Umbilical cord (tissue), 1 donor: ENCODE measurements at regions not wholly inside any gene's neighbourhood (a gene's known extent, or its start where the extent isn't known, plus 50 kb on each side); places are given as distances from the start of the nearest gene placed in this dataset.
"Not testable (repeated sequence)": the region's sequence is repeated elsewhere in the genome, so short reads cannot be mapped to it uniquely, and the experiment has no call there.

Experiments used
- DNase-seq: peaks from one replicate; pipeline ENCODE4 v3.0.0-alpha.2; 2015; ENCODE audit warnings: low spot score

GRCh38 chr5:17966640-17967402 lies 332.6 kb downstream of the TAF11L14 start:
- DNase-seq = no peak

GRCh38 chr5:17976404-17976803 lies 342.1 kb downstream of the TAF11L14 start:
- DNase-seq = no peak

- DNase-seq = no peak
Observed at GRCh38 chr5:17978954-17979353, 344.7 kb downstream of the TAF11L14 start.

- not testable (repeated sequence) for DNase-seq
Observed at GRCh38 chr5:17982626-17983025, 348.4 kb downstream of the TAF11L14 start.

GRCh38 chr5:17989036-17989435 lies 354.8 kb downstream of the TAF11L14 start:
- DNase-seq = no peak

GRCh38 chr5:17989567-17990563 lies 355.6 kb downstream of the TAF11L14 start:
- no peak for DNase-seq

- DNase-seq = no peak
Observed at GRCh38 chr5:17991775-17992174, 357.5 kb downstream of the TAF11L14 start.

GRCh38 chr5:17992291-17992690 lies 358.0 kb downstream of the TAF11L14 start:
- no peak for DNase-seq

- no peak for DNase-seq
Observed at GRCh38 chr5:17995997-17996396, 361.7 kb downstream of the TAF11L14 start.

GRCh38 chr5:17999858-18000257 lies 365.6 kb downstream of the TAF11L14 start:
- no peak for DNase-seq

- no peak for DNase-seq
Observed at GRCh38 chr5:18000744-18001143, 366.5 kb downstream of the TAF11L14 start.

- DNase-seq = no peak
Observed at GRCh38 chr5:18003312-18003711, 369.1 kb downstream of the TAF11L14 start.

GRCh38 chr5:18003784-18004183 lies 369.5 kb downstream of the TAF11L14 start:
- no peak for DNase-seq

- not testable (repeated sequence) for DNase-seq
Observed at GRCh38 chr5:18006235-18006634, 372.0 kb downstream of the TAF11L14 start.

GRCh38 chr5:18008940-18009339 lies 374.7 kb downstream of the TAF11L14 start:
- DNase-seq = no peak

- no peak for DNase-seq
Observed at GRCh38 chr5:18010053-18010452, 375.8 kb downstream of the TAF11L14 start.

GRCh38 chr5:18018472-18018871 lies 384.2 kb downstream of the TAF11L14 start:
- no peak for DNase-seq

GRCh38 chr5:18023275-18023674 lies 389.0 kb downstream of the TAF11L14 start:
- no peak for DNase-seq

- DNase-seq = no peak
Observed at GRCh38 chr5:18023986-18024385, 389.7 kb downstream of the TAF11L14 start.

GRCh38 chr5:18024542-18024941 lies 390.3 kb downstream of the TAF11L14 start:
- no peak for DNase-seq

- no peak for DNase-seq
Observed at GRCh38 chr5:18027241-18027867, 393.1 kb downstream of the TAF11L14 start.

- no peak for DNase-seq
Observed at GRCh38 chr5:18028036-18028435, 393.8 kb downstream of the TAF11L14 start.
